Endodermal cell (in vitro differentiated cells): ENCODE measurements at regions not wholly inside any gene's neighbourhood (a gene's known extent, or its start where the extent isn't known, plus 50 kb on each side); places are given as distances from the start of the nearest gene placed in this dataset.
A peak's percentile ranks its signal among the peaks of the same experiment; 100 is the strongest.

ENCODE experiments used
- DNase-seq: peaks from one replicate; pipeline ENCODE4 v3.0.0-alpha.2; 2017
- H3K27ac ChIP-seq: 2 replicates; pipeline ENCODE4 v1.5.1; 2013; ENCODE audit warnings: mild to moderate bottlenecking, low read depth, low read length, moderate library complexity
- H3K27me3 ChIP-seq: 2 replicates; pipeline ENCODE4 v1.6.1; 2013; ENCODE audit warnings: mild to moderate bottlenecking, low read length, moderate library complexity; ENCODE audit not compliant: insufficient read depth, control insufficient read depth, poor library complexity, severe bottlenecking
- H3K36me3 ChIP-seq: 2 replicates; pipeline ENCODE4 v1.7.0; 2013; ENCODE audit warnings: mild to moderate bottlenecking, low read length, moderate library complexity; ENCODE audit not compliant: control insufficient read depth, insufficient read depth
- H3K4me1 ChIP-seq: one replicate; pipeline ENCODE4 v1.7.0; 2013; ENCODE audit warnings: low read length; ENCODE audit not compliant: control insufficient read depth, insufficient read depth
- H3K4me3 ChIP-seq: 2 replicates; pipeline ENCODE4 v1.5.1; 2013; ENCODE audit warnings: mild to moderate bottlenecking, low read length, moderate library complexity
- H3K9ac ChIP-seq: 2 replicates; pipeline ENCODE4 v1.6.1; 2013; ENCODE audit warnings: mild to moderate bottlenecking, low read length, moderate library complexity; ENCODE audit not compliant: poor library complexity, severe bottlenecking; ENCODE audit errors: extremely low read depth
- H3K9me3 ChIP-seq: 2 replicates; pipeline ENCODE4 v1.6.1; 2013; ENCODE audit warnings: mild to moderate bottlenecking, low read length, moderate library complexity; ENCODE audit not compliant: control insufficient read depth
- H3K27ac Mint-ChIP-seq: 2 replicates; pipeline ENCODE4 v1.8.0; 2020; ENCODE audit warnings: mixed read lengths
- H3K27me3 Mint-ChIP-seq: 2 replicates; pipeline ENCODE4 v1.8.0; 2021; ENCODE audit warnings: mild to moderate bottlenecking, mixed read lengths; ENCODE audit not compliant: insufficient read depth
- H3K36me3 Mint-ChIP-seq: 2 replicates; pipeline ENCODE4 v1.8.0; 2020; ENCODE audit warnings: low read depth, mixed read lengths
- H3K4me1 Mint-ChIP-seq: 2 replicates; pipeline ENCODE4 v1.8.0; 2020; ENCODE audit warnings: mixed read lengths
- H3K4me3 Mint-ChIP-seq: 2 replicates; pipeline ENCODE4 v1.8.0; 2020; ENCODE audit warnings: mild to moderate bottlenecking, moderate library complexity, mixed read lengths
- H3K9me3 Mint-ChIP-seq: 2 replicates; pipeline ENCODE4 v1.8.0; 2020; ENCODE audit warnings: mild to moderate bottlenecking, mixed read lengths
- WGBS, 2 experiments: methylation state at CpG; one replicate each; pipeline versions ENCODE4 v1.1.5 to v1.1.7; 2013; ENCODE audit warnings: missing lambda C conversion rate in 2 of 2, mixed read lengths in 1 of 2; ENCODE audit not compliant: insufficient coverage in 1 of 2, insufficient read length in 1 of 2; 5-methylcytosine and 5-hydroxymethylcytosine counted together
- TF ChIP-seq, protein P1 (sequence below): fragments of 200-600 bp; sonication (generic); conservative IDR thresholded peaks from 2 replicates; pipeline ENCODE4 v1.5.0; 2021; ENCODE audit warnings: antibody characterized with exemption, mild to moderate bottlenecking

DNA sequence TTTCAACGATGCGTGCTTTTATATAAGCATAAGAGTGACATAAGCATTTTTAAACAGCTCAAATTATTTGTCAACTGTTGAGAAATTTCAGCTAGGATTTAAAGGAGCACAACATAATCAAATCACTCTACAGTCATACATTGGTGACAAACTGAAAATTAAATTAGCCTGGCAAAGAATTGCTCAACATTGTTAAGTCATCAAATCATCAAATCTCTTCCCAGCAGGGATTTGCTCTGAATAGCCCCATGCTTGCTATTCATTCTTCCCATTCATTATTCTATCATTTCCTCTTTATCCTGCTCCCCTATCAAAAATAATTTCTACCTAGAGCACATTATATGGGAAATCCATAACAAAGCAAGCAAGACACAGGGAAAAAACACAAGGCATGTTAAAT, 198.7 kb upstream of the LUZP2 start:
- TF ChIP-seq, protein P1, sequence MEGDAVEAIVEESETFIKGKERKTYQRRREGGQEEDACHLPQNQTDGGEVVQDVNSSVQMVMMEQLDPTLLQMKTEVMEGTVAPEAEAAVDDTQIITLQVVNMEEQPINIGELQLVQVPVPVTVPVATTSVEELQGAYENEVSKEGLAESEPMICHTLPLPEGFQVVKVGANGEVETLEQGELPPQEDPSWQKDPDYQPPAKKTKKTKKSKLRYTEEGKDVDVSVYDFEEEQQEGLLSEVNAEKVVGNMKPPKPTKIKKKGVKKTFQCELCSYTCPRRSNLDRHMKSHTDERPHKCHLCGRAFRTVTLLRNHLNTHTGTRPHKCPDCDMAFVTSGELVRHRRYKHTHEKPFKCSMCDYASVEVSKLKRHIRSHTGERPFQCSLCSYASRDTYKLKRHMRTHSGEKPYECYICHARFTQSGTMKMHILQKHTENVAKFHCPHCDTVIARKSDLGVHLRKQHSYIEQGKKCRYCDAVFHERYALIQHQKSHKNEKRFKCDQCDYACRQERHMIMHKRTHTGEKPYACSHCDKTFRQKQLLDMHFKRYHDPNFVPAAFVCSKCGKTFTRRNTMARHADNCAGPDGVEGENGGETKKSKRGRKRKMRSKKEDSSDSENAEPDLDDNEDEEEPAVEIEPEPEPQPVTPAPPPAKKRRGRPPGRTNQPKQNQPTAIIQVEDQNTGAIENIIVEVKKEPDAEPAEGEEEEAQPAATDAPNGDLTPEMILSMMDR: no peak
- Histone ChIP-seq H3K4me1 (no peaks in the 10 kb centered on the region), H3K27ac (peak overlapping the region; percentile 18), H3K27me3 (no peaks in the 10 kb centered on the region), H3K4me3 (no peak overlapping the region), H3K9ac (no peak overlapping the region), H3K9me3 (no peaks in the 10 kb centered on the region), H3K36me3 (no peaks in the 10 kb centered on the region)
- no peaks in the 10 kb centered on the region for H3K9me3 Mint-ChIP-seq
- H3K4me3 Mint-ChIP-seq: no peak overlapping the region
- 70 to 93% methylated on average over 2 of the region's 2 CpGs for WGBS, 2 experiments
- H3K27me3 Mint-ChIP-seq: no peaks in the 10 kb centered on the region
- no peaks in the 10 kb centered on the region for H3K36me3 Mint-ChIP-seq
- no peak for DNase-seq
- H3K4me1 Mint-ChIP-seq: no peaks in the 10 kb centered on the region
- no peak overlapping the region for H3K27ac Mint-ChIP-seq

DNA sequence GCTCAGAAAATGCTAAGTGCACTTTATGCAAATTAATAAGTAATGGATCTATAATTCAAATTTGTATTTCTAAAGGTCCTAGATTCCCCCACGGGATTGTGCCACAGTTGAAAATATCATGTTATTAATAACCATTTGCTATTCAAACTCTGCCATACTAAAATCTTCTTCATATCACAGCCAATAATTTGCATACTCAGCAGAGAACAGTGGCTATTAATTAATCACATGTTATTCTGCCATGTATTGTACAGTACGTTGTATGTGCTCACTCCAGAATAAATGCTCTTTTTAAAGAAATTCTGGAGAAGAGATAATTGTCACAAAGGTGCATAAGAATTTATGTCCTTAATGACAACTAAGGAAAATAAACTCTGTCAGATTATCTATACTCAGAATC, 184.9 kb upstream of the LUZP2 start:
- TF ChIP-seq, protein P1: no peak

DNA sequence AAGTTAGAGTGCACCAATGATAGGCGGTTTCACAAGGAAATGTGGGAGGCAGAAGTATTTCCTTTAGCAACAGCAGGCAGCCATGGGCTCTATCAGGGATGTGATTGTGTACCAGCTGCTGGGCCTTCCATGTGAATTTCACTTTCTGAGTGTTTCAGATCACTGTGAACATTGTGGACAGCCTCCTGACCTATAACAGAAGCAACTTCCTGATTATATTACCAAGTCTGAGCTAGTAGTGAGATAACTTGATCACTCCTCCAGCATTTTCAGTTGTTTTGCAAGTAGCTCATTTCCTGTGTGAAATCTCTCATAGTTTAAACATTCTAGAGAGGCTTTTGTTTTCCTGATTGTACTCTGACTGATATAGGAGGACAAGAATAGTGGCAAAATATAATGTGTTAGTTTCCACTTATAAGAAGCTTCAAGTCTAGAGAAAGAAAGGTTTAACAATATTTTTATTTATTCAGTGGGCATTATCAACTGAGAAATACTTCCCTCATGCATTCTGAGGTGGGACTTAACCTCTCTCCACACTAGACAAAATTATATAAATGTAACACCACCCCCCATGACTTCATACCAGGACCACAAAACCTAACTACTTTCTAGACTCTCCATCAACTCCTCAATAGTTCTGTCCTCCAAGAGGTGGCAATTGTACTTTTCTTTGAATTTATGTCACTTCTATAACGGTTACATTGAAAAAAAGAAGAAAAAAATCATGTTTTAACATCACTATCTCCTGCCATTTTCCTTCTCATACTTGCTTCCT, 184.2 kb upstream of the LUZP2 start:
- no peak for DNase-seq
- Histone ChIP-seq H3K9ac (no peak overlapping the region), H3K27ac (no peak overlapping the region), H3K4me3 (no peak overlapping the region), H3K4me1 (peaks cover 3% of the 10 kb centered on the region), H3K27me3 (no peaks in the 10 kb centered on the region), H3K36me3 (no peaks in the 10 kb centered on the region), H3K9me3 (peaks cover 15% of the 10 kb centered on the region)
- Mint-ChIP-seq H3K27ac (no peak overlapping the region), H3K9me3 (peaks cover 24% of the 10 kb centered on the region), H3K36me3 (peaks cover 3% of the 10 kb centered on the region), H3K4me1 (no peaks in the 10 kb centered on the region), H3K27me3 (no peaks in the 10 kb centered on the region), H3K4me3 (no peak overlapping the region)
- TF ChIP-seq, protein P1: no peak
- 94 to 95% methylated on average over 2 of the region's 2 CpGs for WGBS, 2 experiments

More for the DNA sequence above, 184.9 kb upstream of the LUZP2 start:
- no peaks in the 10 kb centered on the region for H3K27me3 Mint-ChIP-seq
- no peak overlapping the region for H3K4me3 Mint-ChIP-seq
- Histone ChIP-seq H3K9ac (no peak overlapping the region), H3K9me3 (peaks cover 14% of the 10 kb centered on the region), H3K4me3 (no peak overlapping the region), H3K27me3 (no peaks in the 10 kb centered on the region), H3K4me1 (peaks cover 3% of the 10 kb centered on the region), H3K36me3 (no peaks in the 10 kb centered on the region), H3K27ac (no peak overlapping the region)
- H3K36me3 Mint-ChIP-seq: peaks cover 3% of the 10 kb centered on the region
- no peak for DNase-seq
- H3K4me1 Mint-ChIP-seq: no peaks in the 10 kb centered on the region
- no peak overlapping the region for H3K27ac Mint-ChIP-seq
- 93 to 100% methylated on average over 1 to 2 of the region's 2 CpGs for WGBS, 2 experiments
- H3K9me3 Mint-ChIP-seq: peaks cover 24% of the 10 kb centered on the region
